22Rv1 (cell line): ENCODE measurements at regions not wholly inside any gene's neighbourhood (a gene's known extent, or its start where the extent isn't known, plus 50 kb on each side); places are given as distances from the start of the nearest gene placed in this dataset.
"Not testable (repeated sequence)": the region's sequence is repeated elsewhere in the genome, so short reads cannot be mapped to it uniquely, and the experiment has no call there.

ENCODE experiments used
- H3K27ac ChIP-seq: fragments of 450-650 bp; 2 replicates; pipeline ENCODE4 v1.5.1; 2017
- CTCF ChIP-seq: fragments of 450-650 bp; IDR thresholded peaks from 2 replicates; pipeline ENCODE4 v1.5.1; 2017; ENCODE audit warnings: mild to moderate bottlenecking
- ZFX ChIP-seq: fragments of 450-650 bp; IDR thresholded peaks from 2 replicates; pipeline ENCODE4 v1.6.1; 2017; ENCODE audit warnings: antibody characterized with exemption, borderline replicate concordance

GRCh38 chr6:168916576-168917211, 337.0 kb downstream of the THBS2 start:
- TF ChIP-seq CTCF: no peak
- no peak for TF ChIP-seq ZFX
- H3K27ac ChIP-seq: no peak overlapping the region

- TF ChIP-seq ZFX (no peak), CTCF (no peak)
Measured at GRCh38 chr6:168915855-168916254, 337.8 kb downstream of the THBS2 start.

GRCh38 chr6:168915242-168915641, 338.4 kb downstream of the THBS2 start:
- TF ChIP-seq ZFX: no peak
- no peak for TF ChIP-seq CTCF
- no peak overlapping the region for H3K27ac ChIP-seq

More at GRCh38 chr6:168915855-168916254, 337.8 kb downstream of the THBS2 start:
- H3K27ac ChIP-seq: no peak overlapping the region

- no peak overlapping the region for H3K27ac ChIP-seq
- no peak for TF ChIP-seq ZFX
- no peak for TF ChIP-seq CTCF
Measured at GRCh38 chr6:168913866-168914469, 339.7 kb downstream of the THBS2 start.

- H3K27ac ChIP-seq: not testable (repeated sequence)
Measured at GRCh38 chr6:168913231-168913865, 340.3 kb downstream of the THBS2 start.

- H3K27ac ChIP-seq: no peak overlapping the region
- TF ChIP-seq ZFX: no peak
Measured at GRCh38 chr6:168909288-168909687, 344.4 kb downstream of the THBS2 start.

- TF ChIP-seq CTCF (no peak), ZFX (no peak)
- no peak overlapping the region for H3K27ac ChIP-seq
Measured at GRCh38 chr6:168908887-168909286, 344.8 kb downstream of the THBS2 start.

- no peak overlapping the region for H3K27ac ChIP-seq
- TF ChIP-seq CTCF (no peak), ZFX (no peak)
Measured at GRCh38 chr6:168908166-168908565, 345.5 kb downstream of the THBS2 start.
